ENCODE measurements at regions not wholly inside any gene's neighbourhood (a gene's known extent, or its start where the extent isn't known, plus 50 kb on each side); places are given as distances from the start of the nearest gene placed in this dataset.

- POLR2A ChIA-PET: no interaction called here
- TF ChIP-seq, protein P1, sequence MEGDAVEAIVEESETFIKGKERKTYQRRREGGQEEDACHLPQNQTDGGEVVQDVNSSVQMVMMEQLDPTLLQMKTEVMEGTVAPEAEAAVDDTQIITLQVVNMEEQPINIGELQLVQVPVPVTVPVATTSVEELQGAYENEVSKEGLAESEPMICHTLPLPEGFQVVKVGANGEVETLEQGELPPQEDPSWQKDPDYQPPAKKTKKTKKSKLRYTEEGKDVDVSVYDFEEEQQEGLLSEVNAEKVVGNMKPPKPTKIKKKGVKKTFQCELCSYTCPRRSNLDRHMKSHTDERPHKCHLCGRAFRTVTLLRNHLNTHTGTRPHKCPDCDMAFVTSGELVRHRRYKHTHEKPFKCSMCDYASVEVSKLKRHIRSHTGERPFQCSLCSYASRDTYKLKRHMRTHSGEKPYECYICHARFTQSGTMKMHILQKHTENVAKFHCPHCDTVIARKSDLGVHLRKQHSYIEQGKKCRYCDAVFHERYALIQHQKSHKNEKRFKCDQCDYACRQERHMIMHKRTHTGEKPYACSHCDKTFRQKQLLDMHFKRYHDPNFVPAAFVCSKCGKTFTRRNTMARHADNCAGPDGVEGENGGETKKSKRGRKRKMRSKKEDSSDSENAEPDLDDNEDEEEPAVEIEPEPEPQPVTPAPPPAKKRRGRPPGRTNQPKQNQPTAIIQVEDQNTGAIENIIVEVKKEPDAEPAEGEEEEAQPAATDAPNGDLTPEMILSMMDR (IDR thresholded peaks at IDR 0.05; ENCODE audit: control extremely low read depth, extremely low read depth, low read depth, missing control alignments): no peak
- CTCF ChIA-PET: interaction anchor here (1.2 to 2.1 kb wide), 2 partner anchors 11 to 16 kb away, joined by 3 to 9 read pairs; no protein-coding TSS in a partner anchor
- DNase-seq (ENCODE audit: extremely low spot score): no peak
Measured at GRCh38 chr2:100674666-100675065, 111.9 kb downstream of the PDCL3 start.

GRCh38 chr2:100675373-100675772 is 112.6 kb downstream of the PDCL3 start:
- no peak for DNase-seq (ENCODE audit: extremely low spot score)
- ChIA-PET POLR2A (no interaction called here), CTCF (interaction anchor here (1.2 to 2.1 kb wide), 2 partner anchors 12 to 15 kb away, joined by 3 to 9 read pairs; no protein-coding TSS in a partner anchor)
- TF ChIP-seq, protein P1 (IDR thresholded peaks at IDR 0.05; ENCODE audit: control extremely low read depth, extremely low read depth, low read depth, missing control alignments): no peak

DNA sequence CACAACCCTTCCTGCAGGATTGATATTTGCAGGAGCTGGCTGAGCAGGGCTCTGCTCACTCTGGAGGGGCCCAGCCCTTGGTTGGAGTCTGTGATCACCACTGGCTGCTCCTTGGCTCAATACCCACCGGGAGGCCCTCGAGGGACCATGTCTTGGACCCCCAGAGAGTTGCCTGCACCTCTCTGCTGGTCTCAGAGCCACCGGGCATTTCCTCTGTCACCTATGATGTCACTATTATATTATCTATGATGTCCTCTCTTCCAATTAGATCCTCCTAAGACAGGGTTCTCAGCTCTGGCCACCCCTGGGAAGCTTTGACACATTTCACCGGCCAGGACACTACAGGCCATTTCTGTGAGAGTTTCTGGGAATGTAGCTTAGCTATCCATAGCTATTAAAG is 113.1 kb downstream of the PDCL3 start:
- DNase-seq (ENCODE audit: extremely low spot score): no peak
- ChIA-PET POLR2A (no interaction called here), CTCF (interaction anchor here (2.1 kb wide), 1 partner anchor 12 kb away, joined by 9 read pairs; no protein-coding TSS in a partner anchor)
- TF ChIP-seq, protein P1 (IDR thresholded peaks at IDR 0.05; ENCODE audit: control extremely low read depth, extremely low read depth, low read depth, missing control alignments): no peak

GRCh38 chr2:100676346-100676745 is 113.6 kb downstream of the PDCL3 start:
- CTCF ChIA-PET: no interaction called here
- no peak for DNase-seq (ENCODE audit: extremely low spot score)
- POLR2A ChIA-PET: no interaction called here

DNA sequence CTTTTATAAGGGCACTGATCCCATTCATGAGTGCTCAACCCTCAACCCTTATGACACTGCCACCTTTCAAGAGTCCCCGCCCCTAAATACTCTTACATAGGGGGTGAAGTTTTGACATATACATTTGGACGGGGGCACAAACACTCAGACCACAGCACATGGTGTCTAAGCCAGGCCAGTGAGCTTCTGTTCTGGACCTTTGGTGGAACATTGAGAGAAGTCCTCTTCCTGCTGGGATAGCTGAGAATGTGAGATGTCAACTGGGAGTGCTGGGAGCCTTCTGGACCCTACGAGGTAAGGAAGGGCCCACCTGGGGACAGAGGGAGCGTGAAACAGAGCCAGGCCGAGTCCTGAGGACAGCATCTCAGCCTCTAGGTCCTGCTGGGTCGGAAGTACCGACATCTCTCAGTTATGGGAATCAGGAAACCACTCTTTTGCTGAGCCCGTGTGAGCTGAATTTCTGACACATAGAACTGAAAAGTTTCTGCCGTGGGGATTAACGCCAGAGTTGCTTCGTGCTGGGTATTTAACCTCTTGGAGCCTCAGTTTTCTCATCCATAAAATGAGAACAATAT is 114.9 kb downstream of the PDCL3 start:
- TF ChIP-seq, protein P1 (IDR thresholded peaks at IDR 0.05; ENCODE audit: control extremely low read depth, extremely low read depth, low read depth, missing control alignments): no peak
- CTCF ChIA-PET: interaction anchor here (1.0 kb wide), 2 partner anchors 11 to 15 kb away, joined by 3 read pairs; no protein-coding TSS in a partner anchor
- DNase-seq (ENCODE audit: extremely low spot score): no peak
- POLR2A ChIA-PET: no interaction called here

More at GRCh38 chr2:100676346-100676745, 113.6 kb downstream of the PDCL3 start:
- TF ChIP-seq, protein P1 (IDR thresholded peaks at IDR 0.05; ENCODE audit: control extremely low read depth, extremely low read depth, low read depth, missing control alignments): no peak

- ChIA-PET POLR2A (no interaction called here), CTCF (no interaction called here)
- TF ChIP-seq, protein P1 (IDR thresholded peaks at IDR 0.05; ENCODE audit: control extremely low read depth, extremely low read depth, low read depth, missing control alignments): no peak
- no peak for DNase-seq (ENCODE audit: extremely low spot score)
Measured at GRCh38 chr2:100679211-100679610, 116.4 kb downstream of the PDCL3 start.
